Activated CD8-positive, alpha-beta memory T cell treated with anti-CD3 and anti-CD28 coated beads for 36 hours (primary cell): ENCODE measurements at regions not wholly inside any gene's neighbourhood (a gene's known extent, or its start where the extent isn't known, plus 50 kb on each side); places are given as distances from the start of the nearest gene placed in this dataset.

Experiments
- CTCF ChIA-PET: fragments of 350-600 bp; sonication (Branson Sonifier 250); formaldehyde crosslinking; loops from one replicate; lab custom pipeline; 2021; ENCODE audit warnings: antibody characterized with exemption; lab: Charles Lee
- POLR2A ChIA-PET: fragments of 350-600 bp; sonication (Branson Sonifier 250); formaldehyde crosslinking; loops from one replicate; lab custom pipeline; 2021; ENCODE audit warnings: antibody characterized with exemption; lab: Charles Lee

- ChIA-PET CTCF (no interaction called here), POLR2A (no interaction called here)
Measured at GRCh38 chr18:57087644-57088376, 59.1 kb upstream of the BOD1L2 start.

DNA sequence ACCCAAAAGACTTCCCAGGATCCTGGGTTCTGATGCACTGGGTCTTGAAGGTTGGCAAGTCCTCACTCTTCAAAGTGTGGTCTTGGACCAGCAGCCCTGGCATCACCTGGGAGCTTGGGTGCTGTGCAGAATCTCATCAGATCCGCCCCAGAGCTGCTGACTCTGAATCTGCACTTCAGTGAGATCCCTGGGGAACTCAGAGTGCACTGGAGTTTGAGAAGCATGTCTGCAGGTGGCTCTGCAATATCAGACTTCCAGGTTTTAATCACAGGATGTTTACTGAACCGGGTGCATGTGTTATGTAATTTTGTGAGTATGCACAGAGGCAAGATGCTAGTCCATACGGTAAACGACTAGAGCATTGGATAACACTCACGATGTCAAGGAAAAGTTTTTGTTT is 58.0 kb upstream of the BOD1L2 start:
- ChIA-PET POLR2A (no interaction called here), CTCF (interaction anchor here (0.7 kb wide), 1 partner anchor 341 kb away, joined by 3 read pairs; no protein-coding TSS in a partner anchor)

DNA sequence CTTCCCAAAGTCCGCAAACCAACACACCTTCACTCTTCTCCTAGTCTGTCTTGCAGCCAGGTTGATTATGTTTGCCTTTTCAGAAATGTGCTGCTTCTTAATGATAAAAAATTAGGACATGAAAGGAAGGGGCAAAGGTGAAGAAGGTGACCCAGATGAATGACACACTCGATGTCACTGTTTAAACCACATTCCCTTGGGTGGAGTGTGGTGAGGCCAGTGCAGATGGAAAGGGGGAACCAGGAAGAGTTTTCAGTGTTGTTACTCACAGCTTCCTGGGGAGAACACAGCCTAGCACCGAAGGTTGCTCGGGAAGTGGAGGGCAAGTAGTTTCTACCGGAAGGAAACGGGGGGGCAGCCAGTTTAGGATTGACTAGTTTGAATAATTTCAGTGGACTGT is 57.2 kb upstream of the BOD1L2 start:
- CTCF ChIA-PET, result no interaction called here
- POLR2A ChIA-PET, result no interaction called here

GRCh38 chr18:57091231-57091630 is 55.7 kb upstream of the BOD1L2 start:
- ChIA-PET CTCF (no interaction called here), POLR2A (no interaction called here)

DNA sequence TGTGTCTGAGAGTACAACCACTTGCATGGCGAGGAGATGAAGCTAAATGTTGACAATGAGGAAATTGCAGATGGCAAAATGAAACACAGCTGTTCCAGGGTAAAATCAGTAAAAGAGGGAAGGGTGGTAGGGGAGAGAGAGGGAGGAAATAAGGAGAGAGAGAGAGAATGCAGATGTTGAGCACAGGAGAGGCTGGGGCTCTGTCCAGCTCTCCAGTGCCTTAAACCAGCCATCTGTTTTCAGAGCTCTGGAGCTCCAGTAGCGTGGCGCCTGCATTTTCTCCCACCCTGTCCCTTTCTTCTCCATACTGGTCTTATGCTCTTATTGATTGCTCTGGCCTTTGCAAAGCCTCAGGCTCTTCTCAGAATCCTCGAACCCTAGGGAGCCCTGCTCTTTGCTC is 52.7 kb upstream of the BOD1L2 start:
- CTCF ChIA-PET, result no interaction called here

GRCh38 chr18:57095884-57096283 is 51.0 kb upstream of the BOD1L2 start:
- ChIA-PET POLR2A (no interaction called here), CTCF (no interaction called here)

More for the DNA sequence above, 52.7 kb upstream of the BOD1L2 start:
- POLR2A ChIA-PET, result no interaction called here
